A549 (cell line): ENCODE measurements at regions not wholly inside any gene's neighbourhood (a gene's known extent, or its start where the extent isn't known, plus 50 kb on each side); places are given as distances from the start of the nearest gene placed in this dataset.

Source experiments
- ATAC-seq, 2 experiments: fragments of 200-7000 bp in 1 of 2; fragments of >200 bp in 1 of 2; cut with Nextera tagmentation in 1 of 2; cut with Tn5 transposase in 1 of 2; 3 replicates each; pipeline versions ENCODE4 v1.8.0 to v1.9.1; 2018 to 2020; ENCODE audit warnings: mild to moderate bottlenecking in 1 of 2, moderate library complexity in 1 of 2
- CTCF ChIA-PET: fragments of 300-600 bp; sonication (Branson Sonifier 250); formaldehyde crosslinking; extraction: SDS; loops from one replicate; lab custom pipeline; 2021; ENCODE audit warnings: antibody characterized with exemption, inconsistent platforms; lab: Yijun Ruan, JAX
- POLR2A ChIA-PET: fragments of 350-600 bp; formaldehyde crosslinking; extraction: SDS; loops from one replicate; lab custom pipeline; 2021; ENCODE audit warnings: antibody characterized with exemption, inconsistent platforms; lab: Yijun Ruan, JAX
- DNase-seq, 2 experiments: peaks; one replicate each; pipeline versions ENCODE4 v3.0.0 to v3.0.0-alpha.2; 2011 to 2016; ENCODE audit warnings: low read depth in 1 of 2, low spot score in 1 of 2
- FAIRE-seq: peaks from 2 replicates; lab custom pipeline; 2011; peaks lifted over from hg19 to GRCh38; lab: Jason Lieb, UNC
- H3K27ac ChIP-seq, 2 experiments: fragments of >200 bp; sonication (Bioruptor Twin); formaldehyde crosslinking; 3 replicates each; pipeline ENCODE4 v1.5.1; 2016 to 2017
- H3K4me1 ChIP-seq: fragments of >200 bp; sonication (Bioruptor Twin); formaldehyde crosslinking; 3 replicates; pipeline ENCODE4 v1.6.1; 2016
- H3K4me2 ChIP-seq: fragments of >200 bp; sonication (Bioruptor Twin); formaldehyde crosslinking; 3 replicates; pipeline ENCODE4 v1.6.1; 2016
- H3K4me3 ChIP-seq: fragments of >200 bp; sonication (Bioruptor Twin); formaldehyde crosslinking; 3 replicates; pipeline ENCODE4 v1.5.1; 2016
- H3K9me3 ChIP-seq: fragments of >200 bp; sonication (Bioruptor Twin); formaldehyde crosslinking; 3 replicates; pipeline ENCODE4 v1.6.1; 2016
- BHLHE40 ChIP-seq: IDR thresholded peaks from 2 replicates; pipeline ENCODE4 v1.6.1; 2012; ENCODE audit warnings: low read depth, low read length, inconsistent platforms
- CHD2 ChIP-seq: fragments of 150-350 bp; IDR thresholded peaks from 2 replicates; pipeline ENCODE4 v1.6.1; 2014; ENCODE audit warnings: low read length; ENCODE audit not compliant: partially characterized antibody
- CTCF ChIP-seq: fragments of >200 bp; sonication (Bioruptor Twin); formaldehyde crosslinking; IDR thresholded peaks from 3 replicates; pipeline ENCODE4 v1.5.1; 2016
- EHF ChIP-seq: fragments of 250-450 bp; sonication (Bioruptor Pico); IDR thresholded peaks from 2 replicates; pipeline ENCODE4 v1.5.0; 2020; ENCODE audit warnings: mild to moderate bottlenecking
- EHMT2 ChIP-seq: fragments of 200-600 bp; sonication (generic); IDR thresholded peaks from 2 replicates; pipeline ENCODE4 v1.6.1; 2016; ENCODE audit warnings: antibody characterized with exemption, low read depth, mild to moderate bottlenecking, moderate library complexity
- EP300 ChIP-seq, 2 experiments: fragments of >200 bp; sonication (Bioruptor Twin); formaldehyde crosslinking; IDR thresholded peaks; 2 replicates in 1 of 2; 3 replicates in 1 of 2; pipeline ENCODE4 v1.6.1; 2016 to 2017
- ESRRA ChIP-seq: fragments of 150-350 bp; IDR thresholded peaks from 2 replicates; pipeline ENCODE4 v1.6.1; 2014; ENCODE audit warnings: mild to moderate bottlenecking, low read length, borderline replicate concordance
- FOXS1 ChIP-seq: fragments of 250-450 bp; sonication (Bioruptor Pico); IDR thresholded peaks from 2 replicates; pipeline ENCODE4 v1.5.0; 2020; ENCODE audit warnings: mild to moderate bottlenecking, moderate library complexity
- GATA3 ChIP-seq: IDR thresholded peaks from 2 replicates; pipeline ENCODE4 v1.6.1; 2012; ENCODE audit warnings: borderline replicate concordance
- HEYL ChIP-seq: fragments of 250-450 bp; sonication (Bioruptor Pico); IDR thresholded peaks from 2 replicates; pipeline ENCODE4 v1.8.0; 2021; ENCODE audit warnings: mild to moderate bottlenecking, moderate library complexity
- HMGXB4 ChIP-seq: fragments of 250-450 bp; sonication (Bioruptor Pico); IDR thresholded peaks from 2 replicates; pipeline ENCODE4 v1.5.0; 2021; ENCODE audit warnings: mild to moderate bottlenecking, moderate library complexity, borderline replicate concordance
- HOXA7 ChIP-seq: fragments of 250-450 bp; sonication (Bioruptor Pico); IDR thresholded peaks from 2 replicates; pipeline ENCODE4 v1.5.0; 2020; ENCODE audit warnings: mild to moderate bottlenecking, moderate library complexity
- HOXB13 ChIP-seq: fragments of 250-450 bp; sonication (Bioruptor Pico); IDR thresholded peaks from 2 replicates; pipeline ENCODE4 v1.5.0; 2020; ENCODE audit warnings: low read depth, mild to moderate bottlenecking, moderate library complexity
- JUN ChIP-seq, 2 experiments: fragments of >200 bp; sonication (Bioruptor Twin); formaldehyde crosslinking; IDR thresholded peaks; 2 replicates in 1 of 2; 3 replicates in 1 of 2; pipeline ENCODE4 v1.6.1; 2016 to 2017
- JUNB ChIP-seq: fragments of >200 bp; sonication (Bioruptor Twin); formaldehyde crosslinking; IDR thresholded peaks from 2 replicates; pipeline ENCODE4 v1.6.1; 2016
- MAFK ChIP-seq: fragments of 450-650 bp; IDR thresholded peaks from 2 replicates; pipeline ENCODE4 v1.6.1; 2014; ENCODE audit not compliant: partially characterized antibody
- MAX ChIP-seq: IDR thresholded peaks from 2 replicates; pipeline ENCODE4 v1.6.1; 2012
- MAZ ChIP-seq: fragments of 150-350 bp; IDR thresholded peaks from 2 replicates; pipeline ENCODE4 v1.6.1; 2014; ENCODE audit warnings: antibody characterized with exemption, low read depth, low read length, borderline replicate concordance
- PHF8 ChIP-seq: fragments of 200-600 bp; sonication (generic); IDR thresholded peaks from 2 replicates; pipeline ENCODE4 v1.6.1; 2016; ENCODE audit warnings: low read depth, mild to moderate bottlenecking, antibody characterized with exemption, moderate library complexity, borderline replicate concordance
- POLR2A ChIP-seq: IDR thresholded peaks from 2 replicates; pipeline ENCODE4 v1.6.1; 2012; ENCODE audit warnings: mild to moderate bottlenecking, low read length
- RCOR1 ChIP-seq: fragments of 150-350 bp; IDR thresholded peaks from 2 replicates; pipeline ENCODE4 v1.6.1; 2014; ENCODE audit warnings: antibody characterized with exemption, low read length, low read depth
- SMC3 ChIP-seq: fragments of >200 bp; sonication (Bioruptor Twin); formaldehyde crosslinking; IDR thresholded peaks from 3 replicates; pipeline ENCODE4 v1.6.1; 2018; ENCODE audit warnings: inconsistent platforms
- WGBS: methylation state at CpG from one replicate; pipeline ENCODE4 v1.1.6; 2017; ENCODE audit errors: missing lambda C conversion rate; 5-methylcytosine and 5-hydroxymethylcytosine counted together
- TF ChIP-seq, protein P1 (sequence below): IDR thresholded peaks from 2 replicates; pipeline ENCODE4 v1.6.1; 2012; ENCODE audit warnings: low read depth, borderline replicate concordance
- TF ChIP-seq, protein P2 (sequence below): IDR thresholded peaks from 2 replicates; pipeline ENCODE4 v1.6.1; 2012
- TF ChIP-seq, protein P3 (sequence below): fragments of >200 bp; sonication (Bioruptor Twin); formaldehyde crosslinking; IDR thresholded peaks from 2 replicates; pipeline ENCODE4 v1.6.1; 2016
- TF ChIP-seq, protein P4 (sequence below): fragments of 250-450 bp; sonication (Bioruptor Pico); IDR thresholded peaks from 2 replicates; pipeline ENCODE4 v1.5.0; 2020; ENCODE audit warnings: low read depth, mild to moderate bottlenecking, moderate library complexity

DNA sequence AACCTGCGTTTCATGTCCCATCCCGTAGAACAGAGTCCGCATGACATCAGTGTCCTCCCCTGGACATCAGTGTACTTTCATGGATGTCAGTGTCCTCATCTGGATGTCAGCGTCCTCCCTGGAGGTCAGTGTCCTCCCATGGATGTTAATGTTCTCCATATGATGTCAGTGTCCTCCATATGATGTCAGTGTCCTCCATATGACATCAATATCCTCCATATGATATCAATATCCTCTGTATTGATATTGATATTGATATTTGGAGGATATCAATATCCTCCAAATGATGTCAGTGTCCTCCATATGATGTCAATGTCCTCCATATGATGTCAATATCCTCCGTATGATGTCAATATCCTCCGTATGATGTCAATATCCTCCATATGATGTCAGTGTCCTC, 284.9 kb downstream of the AJAP1 start:
- Histone ChIP-seq H3K27ac (no peak overlapping the region), H3K9me3 (no peaks in the 10 kb centered on the region), H3K4me3 (no peak overlapping the region), H3K4me2 (no peak overlapping the region), H3K4me1 (no peaks in the 10 kb centered on the region)
- FAIRE-seq, result peak; percentile 94
- no peak for TF ChIP-seq RCOR1
- TF ChIP-seq HOXB13 (CRISPR knock-in tag), result no peak
- TF ChIP-seq CTCF, result no peak
- TF ChIP-seq, protein P1, sequence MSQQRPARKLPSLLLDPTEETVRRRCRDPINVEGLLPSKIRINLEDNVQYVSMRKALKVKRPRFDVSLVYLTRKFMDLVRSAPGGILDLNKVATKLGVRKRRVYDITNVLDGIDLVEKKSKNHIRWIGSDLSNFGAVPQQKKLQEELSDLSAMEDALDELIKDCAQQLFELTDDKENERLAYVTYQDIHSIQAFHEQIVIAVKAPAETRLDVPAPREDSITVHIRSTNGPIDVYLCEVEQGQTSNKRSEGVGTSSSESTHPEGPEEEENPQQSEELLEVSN, result no peak
- no peak for TF ChIP-seq PHF8
- TF ChIP-seq HEYL, result no peak
- no peak for TF ChIP-seq MAX
- no peak for TF ChIP-seq HMGXB4 (CRISPR knock-in tag)
- TF ChIP-seq POLR2A, result no peak
- no peak for TF ChIP-seq ESRRA
- no peak for TF ChIP-seq CHD2
- POLR2A ChIA-PET, result no interaction called here
- no peak for ATAC-seq
- CTCF ChIA-PET, result no interaction called here
- DNase-seq, result no peak
- WGBS, result 35% methylated on average over 6 of the region's 6 CpGs

DNA sequence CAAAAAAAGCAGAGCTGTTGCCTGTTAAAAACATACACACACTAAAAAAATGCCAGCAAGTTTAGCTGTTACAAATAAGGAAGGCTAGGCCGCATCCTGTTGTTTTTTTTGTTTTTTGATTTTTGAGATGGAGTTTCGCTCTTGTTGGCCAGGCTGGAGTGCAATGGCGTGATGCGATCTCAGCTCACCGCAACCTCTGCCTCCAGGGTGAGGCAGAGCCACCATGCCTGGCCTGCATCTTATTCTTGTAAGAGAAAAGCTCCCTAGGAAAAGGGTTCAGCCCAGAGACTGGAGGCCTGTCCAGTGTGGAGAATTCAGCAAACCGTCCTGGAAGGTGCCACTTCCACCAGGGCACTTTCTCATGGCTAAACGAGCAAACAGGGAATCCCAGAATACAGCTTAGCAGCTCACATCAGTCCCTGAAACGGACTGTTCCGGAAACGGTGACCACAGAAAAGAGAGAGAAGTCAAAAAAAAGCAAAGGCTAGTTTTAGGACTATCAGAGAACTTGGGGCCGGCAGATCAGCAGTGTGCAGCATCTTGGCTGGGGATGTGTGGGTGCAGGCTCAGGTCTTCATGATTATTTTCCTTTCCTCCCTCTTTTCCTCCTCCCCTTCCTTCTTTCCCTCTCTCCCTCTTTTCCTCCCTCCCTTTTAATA, 283.6 kb downstream of the AJAP1 start:
- H3K4me2 ChIP-seq, result no peak overlapping the region
- no peak for FAIRE-seq
- CTCF ChIA-PET, result no interaction called here

More for the DNA sequence above, 283.6 kb downstream of the AJAP1 start:
- DNase-seq, result no peak
- POLR2A ChIA-PET, result no interaction called here
- WGBS, result 37% methylated on average over 10 of the region's 11 CpGs
- H3K9me3 ChIP-seq, result no peaks in the 10 kb centered on the region
- H3K27ac ChIP-seq, result no peak overlapping the region
- no peaks in the 10 kb centered on the region for H3K4me1 ChIP-seq
- no peak for ATAC-seq
- no peak for TF ChIP-seq HOXB13 (CRISPR knock-in tag)
- no peak for TF ChIP-seq EP300 (IDR thresholded peaks at IDR 0.05)
- TF ChIP-seq JUN (IDR thresholded peaks at IDR 0.05), result no peak
- no peak for TF ChIP-seq GATA3
- no peak for TF ChIP-seq JUNB
- TF ChIP-seq EHF (CRISPR knock-in tag), result no peak
- TF ChIP-seq SMC3, result no peak
- TF ChIP-seq, protein P2, sequence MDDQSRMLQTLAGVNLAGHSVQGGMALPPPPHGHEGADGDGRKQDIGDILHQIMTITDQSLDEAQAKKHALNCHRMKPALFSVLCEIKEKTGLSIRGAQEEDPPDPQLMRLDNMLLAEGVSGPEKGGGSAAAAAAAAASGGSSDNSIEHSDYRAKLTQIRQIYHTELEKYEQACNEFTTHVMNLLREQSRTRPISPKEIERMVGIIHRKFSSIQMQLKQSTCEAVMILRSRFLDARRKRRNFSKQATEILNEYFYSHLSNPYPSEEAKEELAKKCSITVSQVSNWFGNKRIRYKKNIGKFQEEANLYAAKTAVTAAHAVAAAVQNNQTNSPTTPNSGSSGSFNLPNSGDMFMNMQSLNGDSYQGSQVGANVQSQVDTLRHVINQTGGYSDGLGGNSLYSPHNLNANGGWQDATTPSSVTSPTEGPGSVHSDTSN, result no peak
- no peak for TF ChIP-seq HOXA7 (CRISPR knock-in tag)
- TF ChIP-seq FOXS1, result no peak
- no peak for TF ChIP-seq MAFK
- no peak for TF ChIP-seq ESRRA
- TF ChIP-seq, protein P3, sequence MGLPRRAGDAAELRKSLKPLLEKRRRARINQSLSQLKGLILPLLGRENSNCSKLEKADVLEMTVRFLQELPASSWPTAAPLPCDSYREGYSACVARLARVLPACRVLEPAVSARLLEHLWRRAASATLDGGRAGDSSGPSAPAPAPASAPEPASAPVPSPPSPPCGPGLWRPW, result no peak
- TF ChIP-seq MAZ, result no peak
- TF ChIP-seq, protein P1, result no peak
- no peak for TF ChIP-seq BHLHE40
- no peak for TF ChIP-seq EHMT2
- TF ChIP-seq, protein P4, sequence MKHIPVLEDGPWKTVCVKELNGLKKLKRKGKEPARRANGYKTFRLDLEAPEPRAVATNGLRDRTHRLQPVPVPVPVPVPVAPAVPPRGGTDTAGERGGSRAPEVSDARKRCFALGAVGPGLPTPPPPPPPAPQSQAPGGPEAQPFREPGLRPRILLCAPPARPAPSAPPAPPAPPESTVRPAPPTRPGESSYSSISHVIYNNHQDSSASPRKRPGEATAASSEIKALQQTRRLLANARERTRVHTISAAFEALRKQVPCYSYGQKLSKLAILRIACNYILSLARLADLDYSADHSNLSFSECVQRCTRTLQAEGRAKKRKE, result no peak
- H3K4me3 ChIP-seq, result no peak overlapping the region
